RPMI7951 (cell line): ENCODE measurements at regions not wholly inside any gene's neighbourhood (a gene's known extent, or its start where the extent isn't known, plus 50 kb on each side); places are given as distances from the start of the nearest gene placed in this dataset.

Experiments used
- DNase-seq: peaks from one replicate; pipeline ENCODE4 v3.0.0-alpha.2; 2012; ENCODE audit warnings: low read depth

- DNase-seq: peak; percentile 3
These were observed 184.7 kb downstream of the PLPP4 start for GRCh38 chr10:120641695-120642094.

- DNase-seq: no peak
These were observed 186.3 kb downstream of the PLPP4 start for GRCh38 chr10:120643351-120643750.

- DNase-seq: no peak
These were observed 187.8 kb downstream of the PLPP4 start for GRCh38 chr10:120644556-120645410.

GRCh38 chr10:120646159-120646732, 189.2 kb downstream of the PLPP4 start:
- DNase-seq: no peak

- no peak for DNase-seq
These were observed 189.9 kb downstream of the PLPP4 start for GRCh38 chr10:120646738-120647456.

GRCh38 chr10:120650705-120651399, 193.8 kb downstream of the PLPP4 start:
- no peak for DNase-seq

- no peak for DNase-seq
These were observed 195.1 kb upstream of the WDR11 start for GRCh38 chr10:120656107-120656506.

GRCh38 chr10:120657371-120657770, 193.8 kb upstream of the WDR11 start:
- DNase-seq: no peak

GRCh38 chr10:120658943-120659885, 191.9 kb upstream of the WDR11 start:
- no peak for DNase-seq

- no peak for DNase-seq
These were observed 184.9 kb upstream of the WDR11 start for GRCh38 chr10:120666308-120666707.

GRCh38 chr10:120667276-120667675, 183.9 kb upstream of the WDR11 start:
- no peak for DNase-seq

- no peak for DNase-seq
These were observed 179.7 kb upstream of the WDR11 start for GRCh38 chr10:120671491-120671890.

- DNase-seq: no peak
These were observed 167.7 kb upstream of the WDR11 start for GRCh38 chr10:120683454-120683853.

- DNase-seq: no peak
These were observed 166.9 kb upstream of the WDR11 start for GRCh38 chr10:120684226-120684625.

GRCh38 chr10:120685136-120685535, 166.0 kb upstream of the WDR11 start:
- no peak for DNase-seq

- DNase-seq: no peak
These were observed 162.2 kb upstream of the WDR11 start for GRCh38 chr10:120688928-120689327.

- DNase-seq: peak; percentile 11
These were observed 161.2 kb upstream of the WDR11 start for GRCh38 chr10:120689777-120690529.

- no peak for DNase-seq
These were observed 159.5 kb upstream of the WDR11 start for GRCh38 chr10:120691625-120692024.

GRCh38 chr10:120700426-120700825, 150.7 kb upstream of the WDR11 start:
- no peak for DNase-seq

- DNase-seq: no peak
These were observed 149.8 kb upstream of the WDR11 start for GRCh38 chr10:120701381-120701780.
